Osteocyte (in vitro differentiated cells): ENCODE measurements at regions not wholly inside any gene's neighbourhood (a gene's known extent, or its start where the extent isn't known, plus 50 kb on each side); places are given as distances from the start of the nearest gene placed in this dataset.

ENCODE experiments used
- DNase-seq: peaks from one replicate; pipeline ENCODE4 v3.0.0; 2021; ENCODE audit warnings: mixed read lengths; ENCODE audit not compliant: unreplicated experiment; ENCODE audit errors: extremely low spot score
- H3K27ac Mint-ChIP-seq: one replicate; pipeline ENCODE4 v1.8.0; 2021; ENCODE audit warnings: mild to moderate bottlenecking, mixed read lengths; ENCODE audit not compliant: unreplicated experiment
- H3K27me3 Mint-ChIP-seq: one replicate; pipeline ENCODE4 v1.8.0; 2021; ENCODE audit warnings: mixed read lengths; ENCODE audit not compliant: unreplicated experiment
- H3K36me3 Mint-ChIP-seq: one replicate; pipeline ENCODE4 v1.8.0; 2021; ENCODE audit warnings: mixed read lengths; ENCODE audit not compliant: unreplicated experiment
- H3K4me1 Mint-ChIP-seq: one replicate; pipeline ENCODE4 v1.8.0; 2021; ENCODE audit warnings: mixed read lengths; ENCODE audit not compliant: unreplicated experiment
- H3K4me3 Mint-ChIP-seq: one replicate; pipeline ENCODE4 v1.8.0; 2021; ENCODE audit warnings: mild to moderate bottlenecking, moderate library complexity, mixed read lengths; ENCODE audit not compliant: unreplicated experiment
- H3K9me3 Mint-ChIP-seq: one replicate; pipeline ENCODE4 v1.8.0; 2021; ENCODE audit warnings: mixed read lengths; ENCODE audit not compliant: unreplicated experiment
- CTCF ChIP-seq: fragments of 200-600 bp; sonication (generic); IDR thresholded peaks from 2 replicates; pipeline ENCODE4 v1.5.0; 2021; ENCODE audit warnings: antibody characterized with exemption, mild to moderate bottlenecking, moderate library complexity

DNA sequence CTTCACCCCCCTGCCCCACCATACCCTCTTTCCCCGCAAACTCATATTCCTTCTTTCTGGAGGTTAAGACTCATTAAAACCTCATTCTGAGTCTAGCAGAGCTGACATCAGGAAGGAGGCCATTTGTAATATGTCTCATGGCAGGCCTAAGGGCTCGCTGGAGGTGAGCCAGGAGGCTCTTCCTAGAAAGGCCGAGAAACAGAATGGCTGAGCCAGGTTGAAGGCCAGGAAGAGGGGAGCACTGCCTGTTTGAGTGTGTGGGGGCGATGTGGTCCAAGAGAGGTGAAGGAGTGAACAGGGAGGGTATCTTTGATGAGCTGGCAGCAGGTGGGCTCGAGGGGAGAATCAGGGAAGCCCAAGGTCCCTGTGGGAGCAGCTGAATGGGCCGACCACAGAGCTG lies 317.3 kb downstream of the TLE3 start:
- DNase-seq: no peak
- no peak for TF ChIP-seq CTCF
- H3K4me1 Mint-ChIP-seq: peaks cover 7% of the 10 kb centered on the region
- no peak overlapping the region for H3K27ac Mint-ChIP-seq
- no peak overlapping the region for H3K4me3 Mint-ChIP-seq
- peaks cover 59% of the 10 kb centered on the region for H3K27me3 Mint-ChIP-seq
- H3K36me3 Mint-ChIP-seq: no peaks in the 10 kb centered on the region
- peaks cover 7% of the 10 kb centered on the region for H3K9me3 Mint-ChIP-seq

GRCh38 chr15:69780981-69781380 lies 316.7 kb downstream of the TLE3 start:
- H3K27me3 Mint-ChIP-seq: peaks cover 53% of the 10 kb centered on the region
- no peak for TF ChIP-seq CTCF
- DNase-seq: no peak
- H3K27ac Mint-ChIP-seq: no peak overlapping the region
- H3K9me3 Mint-ChIP-seq: peaks cover 7% of the 10 kb centered on the region
- H3K4me3 Mint-ChIP-seq: no peak overlapping the region
- no peaks in the 10 kb centered on the region for H3K36me3 Mint-ChIP-seq
- peaks cover 7% of the 10 kb centered on the region for H3K4me1 Mint-ChIP-seq

DNA sequence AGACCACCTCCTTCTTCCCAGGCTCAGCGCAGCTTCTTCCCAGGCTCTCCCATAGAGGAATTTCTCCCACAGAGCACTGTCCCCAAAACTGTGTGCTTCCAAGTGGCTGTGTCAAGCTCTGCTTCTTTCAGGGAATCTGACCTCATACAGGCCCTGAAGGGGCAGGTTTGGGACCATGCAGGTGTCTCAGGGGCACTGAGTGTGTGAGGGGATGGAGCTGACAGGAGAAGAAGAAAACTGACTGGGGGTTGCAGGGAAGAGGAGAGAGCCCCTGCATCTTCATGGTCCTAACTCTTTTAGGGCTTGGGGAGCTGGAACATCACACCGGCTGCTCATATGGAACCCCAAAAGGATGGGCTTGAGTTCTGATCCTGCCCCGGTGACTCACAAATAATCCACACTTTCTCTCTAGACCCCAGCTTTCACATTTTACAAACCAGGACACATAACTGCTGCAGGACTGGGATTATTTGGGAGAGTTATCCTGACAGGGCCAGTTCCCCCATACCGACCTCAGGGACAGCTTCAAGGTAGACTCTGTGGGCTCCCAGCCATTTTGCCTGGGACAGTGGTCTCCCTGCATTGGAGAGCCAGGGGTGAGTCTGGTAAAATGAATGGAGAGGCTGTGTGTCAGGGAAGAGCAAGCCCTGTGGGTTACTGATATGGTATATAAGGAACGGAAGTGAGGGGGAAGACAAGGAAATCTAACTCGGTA lies 316.1 kb downstream of the TLE3 start:
- TF ChIP-seq CTCF: no peak
- Mint-ChIP-seq H3K36me3 (no peaks in the 10 kb centered on the region), H3K27me3 (peaks cover 53% of the 10 kb centered on the region), H3K9me3 (peaks cover 7% of the 10 kb centered on the region), H3K27ac (no peak overlapping the region), H3K4me1 (peaks cover 7% of the 10 kb centered on the region), H3K4me3 (no peak overlapping the region)
- DNase-seq: peak; percentile 40

DNA sequence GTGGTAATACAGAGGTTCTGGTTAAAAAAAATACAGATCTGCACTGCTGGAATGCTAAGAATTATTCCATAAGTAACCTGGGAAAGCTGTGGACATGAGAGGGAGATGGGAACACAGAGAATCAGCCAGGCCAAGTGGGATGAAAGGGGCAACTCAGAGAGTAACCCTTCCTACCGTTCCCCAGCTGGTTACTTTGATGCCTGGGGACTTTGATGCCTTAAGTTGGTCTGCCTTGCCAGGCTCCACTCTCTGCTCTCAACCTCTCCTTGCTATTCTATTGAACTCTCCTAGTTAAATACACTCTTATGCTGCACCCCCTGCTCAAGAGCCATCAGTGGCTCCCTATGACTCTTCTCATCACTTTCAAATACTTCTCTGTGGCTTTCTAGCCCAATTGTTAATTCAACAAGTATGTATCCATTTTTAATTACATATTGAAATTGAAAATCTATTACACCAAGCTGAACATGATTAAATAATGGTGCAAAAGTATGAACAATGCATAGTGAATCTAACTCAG lies 315.5 kb downstream of the TLE3 start:
- Mint-ChIP-seq H3K27ac (no peak overlapping the region), H3K9me3 (peaks cover 6% of the 10 kb centered on the region), H3K4me1 (peaks cover 7% of the 10 kb centered on the region), H3K36me3 (no peaks in the 10 kb centered on the region), H3K27me3 (peaks cover 54% of the 10 kb centered on the region), H3K4me3 (no peak overlapping the region)
- no peak for TF ChIP-seq CTCF
- DNase-seq: peak; percentile 5

DNA sequence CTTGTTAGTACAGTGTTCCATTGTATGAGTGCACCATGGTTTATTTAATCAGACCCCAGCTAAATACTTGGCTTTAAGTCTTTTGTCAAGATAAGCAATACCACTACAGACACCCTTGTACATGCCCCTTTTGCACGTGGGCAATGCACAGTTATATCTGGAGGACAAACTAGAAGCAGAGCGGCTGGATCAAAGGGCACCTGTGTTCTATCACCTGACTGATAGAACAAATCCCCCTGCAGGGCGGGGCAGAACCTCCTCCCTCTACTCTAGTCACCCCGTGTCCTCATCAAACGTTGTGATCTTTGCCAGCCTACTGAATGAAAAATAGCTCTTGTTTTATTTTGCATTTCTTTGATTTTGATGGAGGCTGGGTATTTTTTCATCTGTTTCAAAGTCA lies 314.9 kb downstream of the TLE3 start:
- H3K27me3 Mint-ChIP-seq: peaks cover 49% of the 10 kb centered on the region
- DNase-seq: no peak
- H3K4me3 Mint-ChIP-seq: no peak overlapping the region
- no peaks in the 10 kb centered on the region for H3K36me3 Mint-ChIP-seq
- H3K27ac Mint-ChIP-seq: no peak overlapping the region
- no peak for TF ChIP-seq CTCF
- no peaks in the 10 kb centered on the region for H3K9me3 Mint-ChIP-seq
- peaks cover 7% of the 10 kb centered on the region for H3K4me1 Mint-ChIP-seq
